ENCODE measurements at regions not wholly inside any gene's neighbourhood (a gene's known extent, or its start where the extent isn't known, plus 50 kb on each side); places are given as distances from the start of the nearest gene placed in this dataset.
A peak's percentile ranks its signal among the peaks of the same experiment; 100 is the strongest.

- H3K27ac ChIP-seq, result no peak overlapping the region
- no peak for DNase-seq (ENCODE audit: low read depth, low spot score)
These were observed 318.0 kb upstream of the LMCD1 start for GRCh38 chr3:8183627-8184026.

- DNase-seq (ENCODE audit: low read depth, low spot score), result no peak
- no peak overlapping the region for H3K27ac ChIP-seq
These were observed 315.4 kb upstream of the LMCD1 start for GRCh38 chr3:8186213-8186612.

GRCh38 chr3:8187996-8188395, 313.6 kb upstream of the LMCD1 start:
- DNase-seq (ENCODE audit: low read depth, low spot score), result no peak
- H3K27ac ChIP-seq, result no peak overlapping the region

GRCh38 chr3:8189051-8189450, 312.6 kb upstream of the LMCD1 start:
- DNase-seq (ENCODE audit: low read depth, low spot score), result no peak
- no peak overlapping the region for H3K27ac ChIP-seq

- no peak for DNase-seq (ENCODE audit: low read depth, low spot score)
- H3K27ac ChIP-seq, result no peak overlapping the region
These were observed 310.2 kb upstream of the LMCD1 start for GRCh38 chr3:8191406-8191805.

GRCh38 chr3:8197384-8197783, 304.2 kb upstream of the LMCD1 start:
- no peak for DNase-seq (ENCODE audit: low read depth, low spot score)
- H3K27ac ChIP-seq, result no peak overlapping the region

- H3K27ac ChIP-seq, result no peak overlapping the region
- DNase-seq (ENCODE audit: low read depth, low spot score), result no peak
These were observed 303.0 kb upstream of the LMCD1 start for GRCh38 chr3:8198605-8199004.

- DNase-seq (ENCODE audit: low read depth, low spot score), result no peak
These were observed 300.6 kb upstream of the LMCD1 start for GRCh38 chr3:8200996-8201395.

GRCh38 chr3:8201886-8202285, 299.7 kb upstream of the LMCD1 start:
- no peak overlapping the region for H3K27ac ChIP-seq
- DNase-seq (ENCODE audit: low read depth, low spot score), result no peak

More at GRCh38 chr3:8200996-8201395, 300.6 kb upstream of the LMCD1 start:
- H3K27ac ChIP-seq, result no peak overlapping the region

- DNase-seq (ENCODE audit: low read depth, low spot score), result no peak
- peak overlapping the region; percentile 67 for H3K27ac ChIP-seq
These were observed 297.3 kb upstream of the LMCD1 start for GRCh38 chr3:8204331-8204730.

- H3K27ac ChIP-seq, result peak overlapping the region; percentile 67
- peak; percentile 59 for DNase-seq (ENCODE audit: low read depth, low spot score)
These were observed 296.6 kb upstream of the LMCD1 start for GRCh38 chr3:8204853-8205650.

GRCh38 chr3:8205881-8206280, 295.7 kb upstream of the LMCD1 start:
- peak overlapping the region; percentile 67 for H3K27ac ChIP-seq
- no peak for DNase-seq (ENCODE audit: low read depth, low spot score)

- no peak overlapping the region for H3K27ac ChIP-seq
- no peak for DNase-seq (ENCODE audit: low read depth, low spot score)
These were observed 294.5 kb upstream of the LMCD1 start for GRCh38 chr3:8206971-8207617.

- DNase-seq (ENCODE audit: low read depth, low spot score), result no peak
- peak overlapping the region; percentile 75 for H3K27ac ChIP-seq
These were observed 290.7 kb upstream of the LMCD1 start for GRCh38 chr3:8210882-8211341.

GRCh38 chr3:8212794-8213193, 288.8 kb upstream of the LMCD1 start:
- H3K27ac ChIP-seq, result no peak overlapping the region
- no peak for DNase-seq (ENCODE audit: low read depth, low spot score)

- DNase-seq (ENCODE audit: low read depth, low spot score), result no peak
- H3K27ac ChIP-seq, result no peak overlapping the region
These were observed 288.3 kb upstream of the LMCD1 start for GRCh38 chr3:8213286-8213685.

- H3K27ac ChIP-seq, result no peak overlapping the region
- DNase-seq (ENCODE audit: low read depth, low spot score), result no peak
These were observed 285.8 kb upstream of the LMCD1 start for GRCh38 chr3:8215821-8216220.

- DNase-seq (ENCODE audit: low read depth, low spot score), result no peak
- no peak overlapping the region for H3K27ac ChIP-seq
These were observed 283.2 kb upstream of the LMCD1 start for GRCh38 chr3:8218353-8218940.

GRCh38 chr3:8220291-8220690, 281.3 kb upstream of the LMCD1 start:
- DNase-seq (ENCODE audit: low read depth, low spot score), result peak; percentile 63
- H3K27ac ChIP-seq, result no peak overlapping the region

GRCh38 chr3:8223766-8224165, 277.9 kb upstream of the LMCD1 start:
- no peak overlapping the region for H3K27ac ChIP-seq
- DNase-seq (ENCODE audit: low read depth, low spot score), result no peak

- H3K27ac ChIP-seq, result no peak overlapping the region
- no peak for DNase-seq (ENCODE audit: low read depth, low spot score)
These were observed 276.7 kb upstream of the LMCD1 start for GRCh38 chr3:8224941-8225340.

Measured in epithelial cell of prostate (primary cell).